ENCODE measurements at regions not wholly inside any gene's neighbourhood (a gene's known extent, or its start where the extent isn't known, plus 50 kb on each side); places are given as distances from the start of the nearest gene placed in this dataset.
"Not testable (repeated sequence)": the region's sequence is repeated elsewhere in the genome, so short reads cannot be mapped to it uniquely, and the experiment has no call there.

GRCh38 chr1:147348592-147348991 lies 106.1 kb downstream of the CHD1L start:
- not testable (repeated sequence) for H3K4me1 Mint-ChIP-seq; H3K4me3 Mint-ChIP-seq; H3K36me3 Mint-ChIP-seq; DNase-seq (ENCODE audit: low spot score in 2 of 2, unreplicated experiment in 2 of 2); H3K27ac Mint-ChIP-seq
- Mint-ChIP-seq H3K9me3 (peaks cover 19% of the 10 kb centered on the region), H3K27me3 (ENCODE audit: low read depth) (peaks cover 43% of the 10 kb centered on the region)

GRCh38 chr1:147349533-147349932 lies 107.0 kb downstream of the CHD1L start:
- H3K27ac Mint-ChIP-seq = no peak overlapping the region
- no peak for TF ChIP-seq CTCF (IDR thresholded peaks at IDR 0.05; ENCODE audit: unreplicated experiment)
- peaks cover 40% of the 10 kb centered on the region for H3K27me3 Mint-ChIP-seq (ENCODE audit: low read depth)
- DNase-seq (ENCODE audit: low spot score in 2 of 2, unreplicated experiment in 2 of 2) = no peak
- no peaks in the 10 kb centered on the region for H3K4me1 Mint-ChIP-seq
- H3K9me3 Mint-ChIP-seq = peaks cover 12% of the 10 kb centered on the region
- H3K36me3 Mint-ChIP-seq = no peaks in the 10 kb centered on the region
- H3K4me3 Mint-ChIP-seq = no peak overlapping the region

GRCh38 chr1:147351140-147351835 lies 108.8 kb downstream of the CHD1L start:
- Mint-ChIP-seq H3K9me3 (no peaks in the 10 kb centered on the region), H3K36me3 (no peaks in the 10 kb centered on the region), H3K27me3 (ENCODE audit: low read depth) (peaks cover 26% of the 10 kb centered on the region), H3K4me3 (no peak overlapping the region), H3K27ac (no peak overlapping the region), H3K4me1 (no peaks in the 10 kb centered on the region)
- TF ChIP-seq CTCF (IDR thresholded peaks at IDR 0.05; ENCODE audit: unreplicated experiment) = no peak
- DNase-seq (ENCODE audit: low spot score in 2 of 2, unreplicated experiment in 2 of 2) = no peak

- Mint-ChIP-seq H3K4me1 (no peaks in the 10 kb centered on the region), H3K36me3 (no peaks in the 10 kb centered on the region), H3K27ac (no peak overlapping the region), H3K4me3 (no peak overlapping the region), H3K9me3 (peaks cover 13% of the 10 kb centered on the region), H3K27me3 (ENCODE audit: low read depth) (no peaks in the 10 kb centered on the region)
- no peak for DNase-seq (ENCODE audit: low spot score in 2 of 2, unreplicated experiment in 2 of 2)
- TF ChIP-seq CTCF (IDR thresholded peaks at IDR 0.05; ENCODE audit: unreplicated experiment) = no peak
Measured at GRCh38 chr1:147377263-147378246, 135.1 kb downstream of the CHD1L start.

GRCh38 chr1:147379889-147380288 lies 137.4 kb downstream of the CHD1L start:
- Mint-ChIP-seq H3K27me3 (ENCODE audit: low read depth) (peaks cover 3% of the 10 kb centered on the region), H3K36me3 (no peaks in the 10 kb centered on the region), H3K27ac (no peak overlapping the region), H3K9me3 (peaks cover 4% of the 10 kb centered on the region), H3K4me1 (no peaks in the 10 kb centered on the region), H3K4me3 (no peak overlapping the region)
- TF ChIP-seq CTCF (IDR thresholded peaks at IDR 0.05; ENCODE audit: unreplicated experiment) = no peak
- DNase-seq (ENCODE audit: low spot score in 2 of 2, unreplicated experiment in 2 of 2) = no peak

- Mint-ChIP-seq H3K27me3 (ENCODE audit: low read depth) (peaks cover 12% of the 10 kb centered on the region), H3K36me3 (no peaks in the 10 kb centered on the region), H3K27ac (no peak overlapping the region), H3K9me3 (no peaks in the 10 kb centered on the region), H3K4me3 (no peak overlapping the region), H3K4me1 (no peaks in the 10 kb centered on the region)
- no peak for TF ChIP-seq CTCF (IDR thresholded peaks at IDR 0.05; ENCODE audit: unreplicated experiment)
- DNase-seq (ENCODE audit: low spot score in 2 of 2, unreplicated experiment in 2 of 2) = no peak
Measured at GRCh38 chr1:147384804-147385203, 142.3 kb downstream of the CHD1L start.
